ENCODE measurements at regions not wholly inside any gene's neighbourhood (a gene's known extent, or its start where the extent isn't known, plus 50 kb on each side); places are given as distances from the start of the nearest gene placed in this dataset.

GRCh38 chr2:2704428-2705090 is 373.5 kb upstream of the MYT1L start:
- no peak for DNase-seq

GRCh38 chr2:2703762-2704427 is 372.8 kb upstream of the MYT1L start:
- no peak for DNase-seq

- no peak for DNase-seq
Measured at GRCh38 chr2:2703172-2703571, 372.1 kb upstream of the MYT1L start.

- no peak for DNase-seq
Measured at GRCh38 chr2:2702385-2702784, 371.3 kb upstream of the MYT1L start.

- DNase-seq = no peak
Measured at GRCh38 chr2:2701813-2702212, 370.7 kb upstream of the MYT1L start.

DNA sequence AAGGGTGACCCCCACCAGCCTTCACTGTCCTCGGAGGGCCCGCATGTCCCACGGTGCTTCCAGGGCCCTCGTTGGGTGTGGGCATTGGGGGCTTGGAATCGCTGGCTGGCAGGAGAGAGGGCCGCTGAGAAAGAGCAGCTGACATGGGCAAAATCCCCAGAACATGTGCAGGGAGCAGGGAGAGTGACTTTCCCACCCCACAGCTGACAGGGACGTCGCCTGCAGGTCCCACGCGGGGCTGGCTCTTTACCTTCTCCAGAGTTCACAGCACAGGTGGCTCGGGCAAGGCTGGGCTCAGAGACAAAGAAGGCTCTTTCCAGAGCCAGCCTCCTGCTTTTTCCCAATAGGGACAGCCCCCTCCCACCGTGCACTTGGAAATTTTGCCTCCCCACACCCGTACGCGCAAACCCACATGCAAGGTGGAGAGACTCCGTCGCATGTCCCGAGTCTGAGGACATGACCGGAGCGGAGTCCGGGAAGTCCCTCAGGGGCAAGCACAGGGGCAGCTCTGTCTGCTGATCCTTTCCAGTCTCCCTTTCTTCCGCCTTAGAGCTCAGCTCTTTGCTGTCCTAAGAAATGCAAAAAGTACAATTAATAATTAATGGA is 370.2 kb upstream of the MYT1L start:
- no peak for DNase-seq

GRCh38 chr2:2699121-2699505 is 368.0 kb upstream of the MYT1L start:
- no peak for DNase-seq

DNA sequence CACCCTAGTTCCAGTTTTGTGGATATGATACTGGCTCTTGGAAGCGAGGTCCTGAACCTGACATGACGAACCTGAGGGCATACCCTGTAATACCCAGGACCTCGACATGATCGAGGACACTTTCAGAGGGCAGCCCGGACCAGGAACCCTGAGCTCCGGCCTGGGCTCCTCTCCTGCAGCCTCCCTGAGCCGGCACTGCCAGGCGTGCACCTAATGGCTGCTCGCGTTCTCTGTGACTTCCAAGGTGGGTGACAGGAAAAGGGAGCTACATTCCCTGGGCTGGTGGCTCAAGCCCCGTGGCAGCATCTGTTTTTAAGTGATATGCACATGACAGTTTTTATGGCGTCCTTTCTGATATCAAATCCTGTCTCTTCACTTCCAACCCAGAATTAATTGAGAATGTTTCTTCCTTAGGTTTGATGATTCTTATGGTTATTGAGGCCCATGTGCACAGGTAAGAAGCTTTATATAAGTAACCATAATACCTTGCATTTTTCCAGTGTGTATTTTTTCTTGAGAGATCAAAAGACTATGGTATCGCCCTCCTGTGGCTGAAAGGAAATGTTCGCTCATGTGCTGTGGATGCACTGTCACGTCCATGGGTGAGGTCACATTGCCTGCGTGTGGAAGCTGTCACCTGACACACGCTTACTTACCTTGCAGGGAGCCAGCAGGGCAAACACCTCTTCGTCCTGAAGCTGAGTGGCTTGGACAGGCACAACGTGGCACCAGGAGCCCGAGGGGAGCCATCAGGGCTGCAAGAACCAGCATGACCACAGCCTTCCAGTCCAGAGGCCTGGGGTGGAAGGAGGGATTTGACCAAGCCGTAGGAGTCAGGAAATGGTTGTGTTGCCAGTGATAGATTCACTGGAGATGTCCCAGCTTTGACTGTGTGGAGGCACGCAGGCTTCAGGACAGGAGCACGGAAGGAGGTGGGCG is 367.4 kb upstream of the MYT1L start:
- DNase-seq = no peak

DNA sequence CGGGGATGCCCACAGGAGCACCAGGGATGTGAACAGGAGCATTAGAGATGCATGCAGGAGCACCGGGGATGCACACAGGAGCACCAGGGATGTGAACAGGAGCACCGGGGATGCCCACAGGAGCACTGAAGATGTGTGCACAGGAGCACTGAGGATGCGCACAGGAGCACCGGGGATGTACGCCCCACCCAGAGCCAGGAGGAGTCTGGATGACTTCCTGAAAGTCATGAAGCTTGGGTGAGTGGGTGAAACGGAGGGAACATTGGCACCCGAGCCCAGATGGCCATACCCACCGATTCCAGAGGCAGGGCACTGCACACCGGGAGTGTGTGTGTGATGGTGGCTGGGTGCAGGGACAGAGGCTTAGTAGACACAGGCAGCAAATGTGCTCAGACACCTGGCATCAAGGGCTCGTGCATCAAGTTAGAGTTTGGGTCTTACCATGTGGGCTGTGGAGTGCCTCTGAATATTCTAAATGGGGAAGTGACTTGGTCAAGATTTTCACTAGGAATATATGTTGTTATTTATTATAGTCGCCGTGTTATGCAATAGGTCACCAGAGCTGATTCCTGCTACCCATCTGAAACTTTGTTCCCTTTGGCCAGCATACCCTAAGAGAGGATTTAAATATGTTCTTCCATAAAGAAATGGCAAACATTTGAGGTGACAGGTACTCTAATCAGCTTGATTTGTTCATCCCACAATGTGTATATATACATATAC is 365.8 kb upstream of the MYT1L start:
- DNase-seq = no peak

DNA sequence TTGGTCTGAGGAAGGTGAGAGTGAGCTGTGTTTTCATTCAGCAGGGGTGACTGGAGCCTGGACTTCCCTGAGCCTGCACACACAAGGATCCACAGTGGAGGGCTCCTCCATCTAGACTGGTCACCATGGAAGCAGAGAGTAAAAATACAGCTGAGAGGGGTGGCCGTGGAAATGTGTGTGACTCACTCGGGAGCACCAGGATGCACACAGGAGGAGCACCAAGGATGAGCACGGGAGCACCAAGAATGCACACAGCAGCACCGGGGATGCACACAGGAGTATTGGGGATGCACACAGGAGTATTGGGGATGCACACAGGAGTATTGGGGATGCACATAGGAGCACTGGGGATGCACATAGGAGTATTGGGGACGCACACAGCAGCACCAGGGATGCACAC is 365.2 kb upstream of the MYT1L start:
- DNase-seq = no peak

GRCh38 chr2:2694746-2695145 is 363.7 kb upstream of the MYT1L start:
- DNase-seq = no peak

GRCh38 chr2:2692599-2693389 is 361.7 kb upstream of the MYT1L start:
- DNase-seq = no peak

DNA sequence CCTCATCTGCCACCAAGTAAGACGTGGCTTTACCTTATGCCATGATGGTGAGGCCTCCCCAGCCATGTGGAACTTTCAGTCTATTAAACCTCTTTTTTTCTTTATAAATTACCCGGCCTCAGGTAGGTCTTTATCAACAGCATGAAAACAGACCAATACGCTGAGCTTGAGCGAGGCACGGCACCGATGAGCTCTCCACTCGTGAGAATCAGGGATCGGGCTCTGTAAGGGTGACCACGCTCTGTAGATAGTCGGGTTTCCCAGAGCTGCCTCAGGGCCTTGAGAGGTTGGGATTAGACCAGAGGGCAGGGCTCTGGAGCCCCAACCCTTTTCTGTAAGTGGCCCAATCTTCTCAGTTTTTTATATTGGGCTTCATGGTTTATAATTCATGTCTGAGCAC is 360.3 kb upstream of the MYT1L start:
- DNase-seq = no peak

DNA sequence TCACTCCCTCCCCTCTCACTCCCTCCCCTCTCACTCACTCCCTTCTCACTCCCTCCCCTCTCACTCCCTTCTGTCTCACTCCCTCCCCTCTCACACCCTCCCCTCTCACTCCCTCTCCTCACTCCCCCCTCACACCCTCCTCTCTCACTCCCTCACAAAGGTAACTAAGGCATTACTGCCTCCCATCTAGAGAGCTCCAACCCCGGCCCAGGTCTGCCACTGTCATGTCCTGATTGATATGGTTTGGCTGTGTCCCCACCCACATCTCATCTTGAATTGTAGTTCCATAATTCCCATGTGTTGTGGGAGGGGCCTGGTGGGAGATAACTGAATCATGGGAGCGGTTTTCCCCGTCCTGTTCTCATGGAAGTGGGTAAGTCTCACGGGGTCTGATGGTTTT is 359.9 kb upstream of the MYT1L start:
- no peak for DNase-seq

DNA sequence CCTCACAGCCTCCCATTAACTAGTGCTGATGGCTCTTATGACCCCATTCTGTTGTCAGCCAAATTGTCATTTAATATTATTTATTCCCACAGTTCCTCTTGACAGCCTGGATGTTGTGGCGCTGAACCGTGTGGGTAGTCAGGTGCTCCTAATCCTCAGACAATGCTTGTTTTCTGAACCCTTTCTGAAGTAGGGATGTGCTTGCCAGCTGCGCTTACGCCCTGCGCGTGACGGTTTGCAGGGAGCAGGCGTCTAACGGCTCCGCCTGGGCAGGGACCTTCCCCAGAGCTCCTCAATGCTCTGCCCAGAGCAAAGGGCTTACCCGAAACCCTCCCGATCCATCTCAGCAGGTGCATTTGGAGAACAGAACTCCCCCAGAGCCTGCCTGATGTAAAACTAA is 358.2 kb upstream of the MYT1L start:
- no peak for DNase-seq

DNA sequence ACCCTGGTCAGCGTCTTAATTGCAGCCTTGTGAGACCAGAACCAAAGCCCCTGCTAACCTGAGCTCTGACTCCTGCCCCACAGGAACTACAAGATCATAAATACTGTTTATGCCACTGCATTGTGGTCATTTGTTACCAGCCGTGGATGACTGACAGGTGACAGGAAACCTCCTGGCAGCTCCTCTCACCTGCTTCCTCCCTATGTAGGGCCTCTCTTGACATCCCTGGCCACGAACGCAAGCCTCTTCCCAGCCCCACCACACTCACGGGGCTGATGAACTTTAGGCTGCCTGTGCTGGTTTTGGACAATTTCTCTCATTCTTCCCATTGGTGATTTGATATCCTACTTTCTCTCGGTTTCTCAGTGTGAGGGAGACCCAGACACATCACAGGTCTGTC is 357.2 kb upstream of the MYT1L start:
- DNase-seq = no peak

DNA sequence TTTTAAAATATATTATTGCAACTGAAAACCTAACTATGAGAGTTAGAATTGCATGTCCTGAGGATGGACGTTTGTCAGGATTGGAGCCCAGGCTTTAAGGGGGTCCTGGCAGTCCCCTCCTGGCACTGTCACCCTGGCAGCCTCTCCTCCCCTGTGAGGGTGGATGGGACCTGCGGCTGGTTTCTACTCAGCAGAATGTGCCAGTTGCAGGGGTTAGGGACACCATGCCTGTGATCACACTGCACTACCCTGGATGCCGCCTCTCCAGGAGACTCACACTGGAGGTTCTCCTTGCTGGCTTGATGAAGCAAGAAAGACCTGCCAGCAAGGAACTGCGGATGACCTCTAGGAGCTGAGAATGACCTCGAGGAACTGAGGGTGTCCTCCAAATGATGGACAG is 356.7 kb upstream of the MYT1L start:
- DNase-seq = no peak

GRCh38 chr2:2686222-2686621 is 355.1 kb upstream of the MYT1L start:
- DNase-seq = no peak

DNA sequence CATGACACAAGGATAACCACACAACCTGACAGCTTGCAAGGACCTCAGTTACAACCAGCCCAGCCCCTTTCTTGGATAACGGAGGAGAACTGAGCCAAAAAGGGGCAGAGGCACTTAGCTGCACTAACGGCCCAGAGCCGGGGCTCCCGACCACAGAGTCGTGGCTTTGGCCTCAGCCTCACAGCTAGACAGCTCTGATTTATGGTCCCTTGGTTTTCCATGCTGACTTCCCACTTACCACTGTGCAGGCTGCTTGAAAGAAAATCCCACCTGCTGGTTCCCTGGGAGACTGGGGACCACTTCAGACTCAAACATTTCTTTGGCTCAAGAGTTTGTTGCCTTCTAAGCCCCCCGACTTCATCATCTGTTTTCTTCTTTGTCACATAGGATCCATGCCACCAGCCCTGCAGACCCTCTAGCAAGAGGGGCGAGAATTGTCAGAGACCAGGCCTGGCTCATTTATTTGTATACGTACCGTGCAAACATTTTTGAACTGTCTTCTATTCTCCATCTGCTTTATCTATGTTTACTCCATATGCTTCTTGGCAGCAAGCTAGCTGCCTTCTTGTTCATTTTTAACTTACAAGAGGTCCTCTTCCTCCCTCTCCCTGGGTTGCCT is 352.6 kb upstream of the MYT1L start:
- DNase-seq = no peak

- no peak for DNase-seq
Measured at GRCh38 chr2:2682700-2683342, 351.7 kb upstream of the MYT1L start.

- no peak for DNase-seq
Measured at GRCh38 chr2:2681711-2682251, 350.7 kb upstream of the MYT1L start.
